Liver (tissue), 3 donors: ENCODE measurements at regions not wholly inside any gene's neighbourhood (a gene's known extent, or its start where the extent isn't known, plus 50 kb on each side); places are given as distances from the start of the nearest gene placed in this dataset.

Experiments
- EGR1 ChIP-seq, 2 donors: IDR thresholded peaks; 2 replicates each; pipeline ENCODE4 v1.6.1; 2016 to 2018; ENCODE audit warnings: antibody characterized with exemption in 2 of 2, low read depth in 2 of 2
- FOXA1 ChIP-seq: IDR thresholded peaks from 2 replicates; pipeline ENCODE4 v1.6.1; 2016; ENCODE audit warnings: antibody characterized with exemption
- GABPA ChIP-seq, 2 donors: IDR thresholded peaks in 1 of 2; conservative IDR thresholded peaks in 1 of 2; 2 replicates each; pipeline ENCODE4 v1.6.1; 2016; ENCODE audit warnings: antibody characterized with exemption in 2 of 2, mild to moderate bottlenecking in 1 of 2, moderate library complexity in 1 of 2
- JUND ChIP-seq, 2 donors: IDR thresholded peaks; 2 replicates each; pipeline ENCODE4 v1.6.1; 2016; ENCODE audit warnings: antibody characterized with exemption in 2 of 2
- NR2F2 ChIP-seq: IDR thresholded peaks from 2 replicates; pipeline ENCODE4 v1.6.1; 2016; ENCODE audit warnings: antibody characterized with exemption
- RAD21 ChIP-seq, 2 donors: IDR thresholded peaks; 2 replicates each; pipeline ENCODE4 v1.6.1; 2016; ENCODE audit warnings: antibody characterized with exemption in 2 of 2, mild to moderate bottlenecking in 2 of 2
- SP1 ChIP-seq: IDR thresholded peaks from 2 replicates; pipeline ENCODE4 v1.6.1; 2018; ENCODE audit warnings: antibody characterized with exemption, mild to moderate bottlenecking
- YY1 ChIP-seq: IDR thresholded peaks from 2 replicates; pipeline ENCODE4 v1.6.1; 2016; ENCODE audit warnings: antibody characterized with exemption, mild to moderate bottlenecking
- TF ChIP-seq, protein P1 (sequence below): fragments of 150-350 bp; IDR thresholded peaks from 2 replicates; pipeline ENCODE4 v1.5.1; 2017; ENCODE audit warnings: improper control_type of control experiment, low read depth, low read length; ENCODE audit not compliant: missing input control
- TF ChIP-seq, protein P2 (sequence below): IDR thresholded peaks from 2 replicates; pipeline ENCODE4 v1.6.1; 2016; ENCODE audit warnings: antibody characterized with exemption, mild to moderate bottlenecking
- TF ChIP-seq, protein P3 (sequence below): IDR thresholded peaks from 2 replicates; pipeline ENCODE4 v1.6.1; 2016; ENCODE audit warnings: antibody characterized with exemption
- TF ChIP-seq, protein P4 (sequence below): IDR thresholded peaks from 2 replicates; pipeline ENCODE4 v1.6.1; 2016; ENCODE audit warnings: antibody characterized with exemption
- donor health status: healthy.
- donor health status: healthy.

DNA sequence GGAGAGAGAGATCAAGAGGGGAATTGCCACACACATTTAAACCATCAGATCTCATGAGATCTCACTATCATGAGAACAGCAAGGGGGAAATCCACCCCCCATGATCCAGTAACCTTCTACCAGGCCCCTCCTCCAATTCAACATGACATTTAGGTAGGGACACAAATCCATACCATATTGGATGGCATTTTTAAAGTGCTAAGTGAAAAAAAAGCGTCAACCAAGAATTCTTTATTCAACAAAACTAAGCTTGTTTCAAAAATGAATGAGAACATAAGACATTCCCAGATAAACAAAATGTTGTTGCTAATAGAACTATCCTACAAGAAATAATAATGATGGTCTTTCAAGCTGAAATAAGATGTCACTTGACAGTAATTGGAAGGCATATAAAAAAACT is 626.2 kb upstream of the LRRTM1 start:
- TF ChIP-seq RAD21 (IDR thresholded peaks at IDR 0.05) (no peak), SP1 (no peak), EGR1 (IDR thresholded peaks at IDR 0.05; ENCODE audit: low read depth in 2 of 2) (no peak), NR2F2 (no peak), FOXA1 (no peak), GABPA (IDR thresholded peaks at IDR 0.05 in 1 of 2, conservative IDR thresholded peaks at IDR 0.05 in 1 of 2) (no peak), YY1 (no peak), JUND (IDR thresholded peaks at IDR 0.05) (no peak)
- TF ChIP-seq, protein P1, sequence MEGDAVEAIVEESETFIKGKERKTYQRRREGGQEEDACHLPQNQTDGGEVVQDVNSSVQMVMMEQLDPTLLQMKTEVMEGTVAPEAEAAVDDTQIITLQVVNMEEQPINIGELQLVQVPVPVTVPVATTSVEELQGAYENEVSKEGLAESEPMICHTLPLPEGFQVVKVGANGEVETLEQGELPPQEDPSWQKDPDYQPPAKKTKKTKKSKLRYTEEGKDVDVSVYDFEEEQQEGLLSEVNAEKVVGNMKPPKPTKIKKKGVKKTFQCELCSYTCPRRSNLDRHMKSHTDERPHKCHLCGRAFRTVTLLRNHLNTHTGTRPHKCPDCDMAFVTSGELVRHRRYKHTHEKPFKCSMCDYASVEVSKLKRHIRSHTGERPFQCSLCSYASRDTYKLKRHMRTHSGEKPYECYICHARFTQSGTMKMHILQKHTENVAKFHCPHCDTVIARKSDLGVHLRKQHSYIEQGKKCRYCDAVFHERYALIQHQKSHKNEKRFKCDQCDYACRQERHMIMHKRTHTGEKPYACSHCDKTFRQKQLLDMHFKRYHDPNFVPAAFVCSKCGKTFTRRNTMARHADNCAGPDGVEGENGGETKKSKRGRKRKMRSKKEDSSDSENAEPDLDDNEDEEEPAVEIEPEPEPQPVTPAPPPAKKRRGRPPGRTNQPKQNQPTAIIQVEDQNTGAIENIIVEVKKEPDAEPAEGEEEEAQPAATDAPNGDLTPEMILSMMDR = no peak
- TF ChIP-seq, protein P2, sequence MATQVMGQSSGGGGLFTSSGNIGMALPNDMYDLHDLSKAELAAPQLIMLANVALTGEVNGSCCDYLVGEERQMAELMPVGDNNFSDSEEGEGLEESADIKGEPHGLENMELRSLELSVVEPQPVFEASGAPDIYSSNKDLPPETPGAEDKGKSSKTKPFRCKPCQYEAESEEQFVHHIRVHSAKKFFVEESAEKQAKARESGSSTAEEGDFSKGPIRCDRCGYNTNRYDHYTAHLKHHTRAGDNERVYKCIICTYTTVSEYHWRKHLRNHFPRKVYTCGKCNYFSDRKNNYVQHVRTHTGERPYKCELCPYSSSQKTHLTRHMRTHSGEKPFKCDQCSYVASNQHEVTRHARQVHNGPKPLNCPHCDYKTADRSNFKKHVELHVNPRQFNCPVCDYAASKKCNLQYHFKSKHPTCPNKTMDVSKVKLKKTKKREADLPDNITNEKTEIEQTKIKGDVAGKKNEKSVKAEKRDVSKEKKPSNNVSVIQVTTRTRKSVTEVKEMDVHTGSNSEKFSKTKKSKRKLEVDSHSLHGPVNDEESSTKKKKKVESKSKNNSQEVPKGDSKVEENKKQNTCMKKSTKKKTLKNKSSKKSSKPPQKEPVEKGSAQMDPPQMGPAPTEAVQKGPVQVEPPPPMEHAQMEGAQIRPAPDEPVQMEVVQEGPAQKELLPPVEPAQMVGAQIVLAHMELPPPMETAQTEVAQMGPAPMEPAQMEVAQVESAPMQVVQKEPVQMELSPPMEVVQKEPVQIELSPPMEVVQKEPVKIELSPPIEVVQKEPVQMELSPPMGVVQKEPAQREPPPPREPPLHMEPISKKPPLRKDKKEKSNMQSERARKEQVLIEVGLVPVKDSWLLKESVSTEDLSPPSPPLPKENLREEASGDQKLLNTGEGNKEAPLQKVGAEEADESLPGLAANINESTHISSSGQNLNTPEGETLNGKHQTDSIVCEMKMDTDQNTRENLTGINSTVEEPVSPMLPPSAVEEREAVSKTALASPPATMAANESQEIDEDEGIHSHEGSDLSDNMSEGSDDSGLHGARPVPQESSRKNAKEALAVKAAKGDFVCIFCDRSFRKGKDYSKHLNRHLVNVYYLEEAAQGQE = no peak
- TF ChIP-seq, protein P3, sequence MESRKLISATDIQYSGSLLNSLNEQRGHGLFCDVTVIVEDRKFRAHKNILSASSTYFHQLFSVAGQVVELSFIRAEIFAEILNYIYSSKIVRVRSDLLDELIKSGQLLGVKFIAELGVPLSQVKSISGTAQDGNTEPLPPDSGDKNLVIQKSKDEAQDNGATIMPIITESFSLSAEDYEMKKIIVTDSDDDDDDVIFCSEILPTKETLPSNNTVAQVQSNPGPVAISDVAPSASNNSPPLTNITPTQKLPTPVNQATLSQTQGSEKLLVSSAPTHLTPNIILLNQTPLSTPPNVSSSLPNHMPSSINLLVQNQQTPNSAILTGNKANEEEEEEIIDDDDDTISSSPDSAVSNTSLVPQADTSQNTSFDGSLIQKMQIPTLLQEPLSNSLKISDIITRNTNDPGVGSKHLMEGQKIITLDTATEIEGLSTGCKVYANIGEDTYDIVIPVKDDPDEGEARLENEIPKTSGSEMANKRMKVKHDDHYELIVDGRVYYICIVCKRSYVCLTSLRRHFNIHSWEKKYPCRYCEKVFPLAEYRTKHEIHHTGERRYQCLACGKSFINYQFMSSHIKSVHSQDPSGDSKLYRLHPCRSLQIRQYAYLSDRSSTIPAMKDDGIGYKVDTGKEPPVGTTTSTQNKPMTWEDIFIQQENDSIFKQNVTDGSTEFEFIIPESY = no peak
- TF ChIP-seq, protein P4, sequence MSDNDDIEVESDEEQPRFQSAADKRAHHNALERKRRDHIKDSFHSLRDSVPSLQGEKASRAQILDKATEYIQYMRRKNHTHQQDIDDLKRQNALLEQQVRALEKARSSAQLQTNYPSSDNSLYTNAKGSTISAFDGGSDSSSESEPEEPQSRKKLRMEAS = no peak
